GM12891 (cell line): ENCODE measurements at regions not wholly inside any gene's neighbourhood (a gene's known extent, or its start where the extent isn't known, plus 50 kb on each side); places are given as distances from the start of the nearest gene placed in this dataset.

ENCODE experiments used
- POLR2A ChIP-seq: IDR thresholded peaks from 2 replicates; pipeline ENCODE4 v1.6.1; 2011; ENCODE audit warnings: low read depth, low read length, control low read depth
- POLR2AphosphoS5 ChIP-seq: IDR thresholded peaks from 2 replicates; pipeline ENCODE4 v1.6.1; 2011; ENCODE audit warnings: low read depth, low read length, control low read depth
- POU2F2 ChIP-seq: IDR thresholded peaks from 2 replicates; pipeline ENCODE4 v1.6.1; 2011; ENCODE audit warnings: low read depth, mild to moderate bottlenecking, control low read depth, low read length, moderate library complexity
- SPI1 ChIP-seq: IDR thresholded peaks from 2 replicates; pipeline ENCODE4 v1.6.1; 2011; ENCODE audit warnings: low read depth, low read length, control low read depth
- TAF1 ChIP-seq: IDR thresholded peaks from 2 replicates; pipeline ENCODE4 v1.6.1; 2011; ENCODE audit warnings: low read depth, low read length, control low read depth

DNA sequence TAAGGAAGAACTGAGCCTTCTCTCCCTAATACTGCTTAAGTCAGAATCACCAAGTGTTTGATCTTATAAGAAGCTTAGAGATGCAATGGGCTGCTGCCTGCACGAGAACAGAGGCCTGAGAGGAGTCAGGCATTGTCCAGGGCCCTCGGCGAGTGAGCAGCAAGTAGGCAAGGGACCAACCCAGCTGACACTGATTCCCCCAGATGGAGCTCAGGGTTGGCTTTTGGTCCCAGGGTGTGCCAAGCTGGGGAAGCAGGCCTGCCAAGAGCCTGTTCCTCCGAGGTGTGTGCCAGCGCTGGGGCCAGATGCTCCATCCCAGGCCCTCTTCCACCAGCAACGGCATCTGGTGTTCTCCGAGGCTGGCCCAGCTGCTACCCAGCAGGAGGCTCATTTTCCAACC lies 222.0 kb upstream of the ZMIZ1 start:
- TF ChIP-seq POLR2A (no peak), SPI1 (no peak), POLR2AphosphoS5 (no peak), TAF1 (no peak), POU2F2 (no peak)
